ENCODE measurements at regions not wholly inside any gene's neighbourhood (a gene's known extent, or its start where the extent isn't known, plus 50 kb on each side); places are given as distances from the start of the nearest gene placed in this dataset.
"Not testable (repeated sequence)": the region's sequence is repeated elsewhere in the genome, so short reads cannot be mapped to it uniquely, and the experiment has no call there.

- ChIA-PET CTCF (no interaction called here), POLR2A (no interaction called here)
These were observed 60.5 kb downstream of the DSEL start for GRCh38 chr18:67455890-67456501.

- POLR2A ChIA-PET, result no interaction called here
- CTCF ChIA-PET, result no interaction called here
These were observed 62.6 kb downstream of the DSEL start for GRCh38 chr18:67453901-67454300.

GRCh38 chr18:67451960-67452359, 64.6 kb downstream of the DSEL start:
- ChIA-PET CTCF (no interaction called here), POLR2A (no interaction called here)

GRCh38 chr18:67451101-67451500, 65.4 kb downstream of the DSEL start:
- CTCF ChIA-PET, POLR2A ChIA-PET: not testable (repeated sequence)

GRCh38 chr18:67433971-67434370, 82.5 kb downstream of the DSEL start:
- ChIA-PET CTCF (no interaction called here), POLR2A (no interaction called here)

GRCh38 chr18:67432806-67433205, 83.7 kb downstream of the DSEL start:
- ChIA-PET POLR2A (no interaction called here), CTCF (no interaction called here)

GRCh38 chr18:67428805-67429204, 87.7 kb downstream of the DSEL start:
- ChIA-PET POLR2A (no interaction called here), CTCF (no interaction called here)

GRCh38 chr18:67428158-67428557, 88.4 kb downstream of the DSEL start:
- ChIA-PET POLR2A (no interaction called here), CTCF (no interaction called here)

GRCh38 chr18:67426486-67426885, 90.0 kb downstream of the DSEL start:
- ChIA-PET POLR2A (no interaction called here), CTCF (no interaction called here)

GRCh38 chr18:67425672-67426071, 90.8 kb downstream of the DSEL start:
- POLR2A ChIA-PET, result no interaction called here
- CTCF ChIA-PET, result no interaction called here

- ChIA-PET POLR2A (no interaction called here), CTCF (no interaction called here)
These were observed 94.9 kb downstream of the DSEL start for GRCh38 chr18:67421651-67422050.

GRCh38 chr18:67417864-67418523, 98.5 kb downstream of the DSEL start:
- ChIA-PET POLR2A (interaction anchor here (0.7 kb wide), 1 partner anchor 17 kb away, joined by 9 read pairs; no protein-coding TSS in a partner anchor), CTCF (interaction anchor here (0.6 kb wide), 1 partner anchor 197 kb away, joined by 3 read pairs; no protein-coding TSS in a partner anchor)

- CTCF ChIA-PET, result no interaction called here
These were observed 105.4 kb downstream of the DSEL start for GRCh38 chr18:67411116-67411515.

GRCh38 chr18:67410075-67411070, 106.1 kb downstream of the DSEL start:
- POLR2A ChIA-PET, result no interaction called here
- CTCF ChIA-PET, result no interaction called here

More at GRCh38 chr18:67411116-67411515, 105.4 kb downstream of the DSEL start:
- POLR2A ChIA-PET, result no interaction called here

GRCh38 chr18:67408240-67408639, 108.3 kb downstream of the DSEL start:
- CTCF ChIA-PET, result no interaction called here
- POLR2A ChIA-PET, result no interaction called here

- CTCF ChIA-PET, result no interaction called here
These were observed 109.8 kb downstream of the DSEL start for GRCh38 chr18:67406714-67407113.

GRCh38 chr18:67402543-67402942, 114.0 kb downstream of the DSEL start:
- ChIA-PET POLR2A (no interaction called here), CTCF (no interaction called here)

More at GRCh38 chr18:67406714-67407113, 109.8 kb downstream of the DSEL start:
- POLR2A ChIA-PET, result no interaction called here

- CTCF ChIA-PET, result no interaction called here
- POLR2A ChIA-PET, result no interaction called here
These were observed 115.9 kb downstream of the DSEL start for GRCh38 chr18:67400502-67401117.

- POLR2A ChIA-PET, result no interaction called here
- CTCF ChIA-PET, result no interaction called here
These were observed 130.5 kb downstream of the DSEL start for GRCh38 chr18:67386032-67386431.

- ChIA-PET POLR2A (no interaction called here), CTCF (no interaction called here)
These were observed 131.1 kb downstream of the DSEL start for GRCh38 chr18:67385455-67385854.

GRCh38 chr18:67384057-67384456, 132.5 kb downstream of the DSEL start:
- POLR2A ChIA-PET, CTCF ChIA-PET: not testable (repeated sequence)
